ENCODE measurements at regions not wholly inside any gene's neighbourhood (a gene's known extent, or its start where the extent isn't known, plus 50 kb on each side); places are given as distances from the start of the nearest gene placed in this dataset.
A peak's percentile ranks its signal among the peaks of the same experiment; 100 is the strongest.
"Not testable (repeated sequence)": the region's sequence is repeated elsewhere in the genome, so short reads cannot be mapped to it uniquely, and the experiment has no call there.

- no peak overlapping the region for H3K4me3 ChIP-seq
- no peaks in the 10 kb centered on the region for H3K36me3 ChIP-seq (replicated peaks)
- in situ Hi-C loops (cut with MboI; ENCODE audit: low sequenced_read_pairs) = no loop called here
- DNase-seq (ENCODE audit: low spot score in 2 of 2) = peak; percentile 51 to 60
- no peaks in the 10 kb centered on the region for H3K27me3 ChIP-seq (ENCODE audit: low read depth)
- no peaks in the 10 kb centered on the region for H3K4me1 ChIP-seq
- no peaks in the 10 kb centered on the region for H3K9me3 ChIP-seq
These were observed 621.5 kb upstream of the B3GAT1 start for GRCh38 chr11:135033540-135033939.

- no peaks in the 10 kb centered on the region for H3K4me1 ChIP-seq
- in situ Hi-C loops (cut with MboI; ENCODE audit: low sequenced_read_pairs) = no loop called here
- H3K9me3 ChIP-seq = no peaks in the 10 kb centered on the region
- no peaks in the 10 kb centered on the region for H3K27me3 ChIP-seq (ENCODE audit: low read depth)
- H3K4me3 ChIP-seq = no peak overlapping the region
- no peaks in the 10 kb centered on the region for H3K36me3 ChIP-seq (replicated peaks)
- no peak for DNase-seq (ENCODE audit: low spot score in 2 of 2)
These were observed 619.4 kb upstream of the B3GAT1 start for GRCh38 chr11:135031205-135031989.

- peak; percentile 28 to 74 for DNase-seq (ENCODE audit: low spot score in 2 of 2)
- no peaks in the 10 kb centered on the region for H3K9me3 ChIP-seq
- in situ Hi-C loops (cut with MboI; ENCODE audit: low sequenced_read_pairs) = no loop called here
These were observed 615.4 kb upstream of the B3GAT1 start for GRCh38 chr11:135027461-135027860.

GRCh38 chr11:135023499-135023898 is 611.5 kb upstream of the B3GAT1 start:
- no peak for DNase-seq (ENCODE audit: low spot score in 2 of 2)
- Histone ChIP-seq H3K27me3 (ENCODE audit: low read depth) (no peaks in the 10 kb centered on the region), H3K4me3 (no peak overlapping the region), H3K4me1 (no peaks in the 10 kb centered on the region), H3K36me3 (replicated peaks) (no peaks in the 10 kb centered on the region), H3K9me3 (no peaks in the 10 kb centered on the region)
- in situ Hi-C loops (cut with MboI; ENCODE audit: low sequenced_read_pairs) = no loop called here

More at GRCh38 chr11:135027461-135027860, 615.4 kb upstream of the B3GAT1 start:
- H3K4me3 ChIP-seq = no peak overlapping the region
- no peaks in the 10 kb centered on the region for H3K27me3 ChIP-seq (ENCODE audit: low read depth)
- H3K36me3 ChIP-seq (replicated peaks) = no peaks in the 10 kb centered on the region
- no peaks in the 10 kb centered on the region for H3K4me1 ChIP-seq

GRCh38 chr11:135022454-135022853 is 610.4 kb upstream of the B3GAT1 start:
- Histone ChIP-seq H3K9me3 (no peaks in the 10 kb centered on the region), H3K4me1 (no peaks in the 10 kb centered on the region), H3K4me3 (no peak overlapping the region), H3K27me3 (ENCODE audit: low read depth) (no peaks in the 10 kb centered on the region), H3K36me3 (replicated peaks) (no peaks in the 10 kb centered on the region)
- in situ Hi-C loops (cut with MboI; ENCODE audit: low sequenced_read_pairs) = no loop called here
- no peak for DNase-seq (ENCODE audit: low spot score in 2 of 2)

GRCh38 chr11:135019899-135020298 is 607.9 kb upstream of the B3GAT1 start:
- Histone ChIP-seq H3K9me3 (no peaks in the 10 kb centered on the region), H3K4me3 (no peak overlapping the region), H3K4me1 (no peaks in the 10 kb centered on the region), H3K27me3 (ENCODE audit: low read depth) (no peaks in the 10 kb centered on the region), H3K36me3 (replicated peaks) (no peaks in the 10 kb centered on the region)
- DNase-seq (ENCODE audit: low spot score in 2 of 2) = no peak
- in situ Hi-C loops (cut with MboI; ENCODE audit: low sequenced_read_pairs) = no loop called here

- Histone ChIP-seq H3K4me3 (no peak overlapping the region), H3K36me3 (replicated peaks) (no peaks in the 10 kb centered on the region), H3K9me3 (no peaks in the 10 kb centered on the region), H3K27me3 (ENCODE audit: low read depth) (no peaks in the 10 kb centered on the region), H3K4me1 (no peaks in the 10 kb centered on the region)
- in situ Hi-C loops (cut with MboI; ENCODE audit: low sequenced_read_pairs) = no loop called here
- no peak for DNase-seq (ENCODE audit: low spot score in 2 of 2)
These were observed 607.4 kb upstream of the B3GAT1 start for GRCh38 chr11:135019343-135019871.

- in situ Hi-C loops (cut with MboI; ENCODE audit: low sequenced_read_pairs) = no loop called here
- Histone ChIP-seq H3K36me3 (replicated peaks) (no peaks in the 10 kb centered on the region), H3K9me3 (no peaks in the 10 kb centered on the region), H3K4me3 (no peak overlapping the region), H3K27me3 (ENCODE audit: low read depth) (no peaks in the 10 kb centered on the region), H3K4me1 (no peaks in the 10 kb centered on the region)
- DNase-seq (ENCODE audit: low spot score in 2 of 2) = no peak
These were observed 605.3 kb upstream of the B3GAT1 start for GRCh38 chr11:135017296-135017695.

- DNase-seq (ENCODE audit: low spot score in 2 of 2) = no peak
- H3K9me3 ChIP-seq = no peaks in the 10 kb centered on the region
- H3K4me3 ChIP-seq = no peak overlapping the region
- H3K36me3 ChIP-seq (replicated peaks) = no peaks in the 10 kb centered on the region
- in situ Hi-C loops (cut with MboI; ENCODE audit: low sequenced_read_pairs) = no loop called here
- H3K4me1 ChIP-seq = no peaks in the 10 kb centered on the region
- H3K27me3 ChIP-seq (ENCODE audit: low read depth) = no peaks in the 10 kb centered on the region
These were observed 603.9 kb upstream of the B3GAT1 start for GRCh38 chr11:135015966-135016365.

- H3K4me1 ChIP-seq; H3K9me3 ChIP-seq; H3K4me3 ChIP-seq; in situ Hi-C loops (cut with MboI; ENCODE audit: low sequenced_read_pairs); H3K36me3 ChIP-seq (replicated peaks); DNase-seq (ENCODE audit: low spot score in 2 of 2); H3K27me3 ChIP-seq (ENCODE audit: low read depth): not testable (repeated sequence)
These were observed 599.3 kb upstream of the B3GAT1 start for GRCh38 chr11:135011313-135011712.

- no peaks in the 10 kb centered on the region for H3K36me3 ChIP-seq (replicated peaks)
- in situ Hi-C loops (cut with MboI; ENCODE audit: low sequenced_read_pairs) = no loop called here
- no peak for DNase-seq (ENCODE audit: low spot score in 2 of 2)
- H3K27me3 ChIP-seq (ENCODE audit: low read depth) = no peaks in the 10 kb centered on the region
- H3K4me3 ChIP-seq = no peak overlapping the region
- H3K4me1 ChIP-seq = no peaks in the 10 kb centered on the region
- H3K9me3 ChIP-seq = no peaks in the 10 kb centered on the region
These were observed 597.1 kb upstream of the B3GAT1 start for GRCh38 chr11:135009125-135009524.

- H3K9me3 ChIP-seq = no peaks in the 10 kb centered on the region
- H3K27me3 ChIP-seq (ENCODE audit: low read depth) = no peaks in the 10 kb centered on the region
- DNase-seq (ENCODE audit: low spot score in 2 of 2) = no peak
- in situ Hi-C loops (cut with MboI; ENCODE audit: low sequenced_read_pairs) = no loop called here
- H3K4me1 ChIP-seq = no peaks in the 10 kb centered on the region
- H3K36me3 ChIP-seq (replicated peaks) = no peaks in the 10 kb centered on the region
- no peak overlapping the region for H3K4me3 ChIP-seq
These were observed 596.4 kb upstream of the B3GAT1 start for GRCh38 chr11:135008412-135008811.

GRCh38 chr11:135008001-135008405 is 596.0 kb upstream of the B3GAT1 start:
- H3K9me3 ChIP-seq = no peaks in the 10 kb centered on the region
- in situ Hi-C loops (cut with MboI; ENCODE audit: low sequenced_read_pairs) = no loop called here
- no peak overlapping the region for H3K4me3 ChIP-seq

GRCh38 chr11:135006800-135007199 is 594.8 kb upstream of the B3GAT1 start:
- in situ Hi-C loops (cut with MboI; ENCODE audit: low sequenced_read_pairs) = no loop called here
- Histone ChIP-seq H3K27me3 (ENCODE audit: low read depth) (no peaks in the 10 kb centered on the region), H3K4me1 (no peaks in the 10 kb centered on the region), H3K36me3 (replicated peaks) (no peaks in the 10 kb centered on the region), H3K4me3 (no peak overlapping the region), H3K9me3 (no peaks in the 10 kb centered on the region)
- DNase-seq (ENCODE audit: low spot score in 2 of 2) = no peak

More at GRCh38 chr11:135008001-135008405, 596.0 kb upstream of the B3GAT1 start:
- no peaks in the 10 kb centered on the region for H3K27me3 ChIP-seq (ENCODE audit: low read depth)
- no peaks in the 10 kb centered on the region for H3K36me3 ChIP-seq (replicated peaks)
- no peak for DNase-seq (ENCODE audit: low spot score in 2 of 2)
- H3K4me1 ChIP-seq = no peaks in the 10 kb centered on the region
